ENCODE measurements at regions not wholly inside any gene's neighbourhood (a gene's known extent, or its start where the extent isn't known, plus 50 kb on each side); places are given as distances from the start of the nearest gene placed in this dataset.
"Not testable (repeated sequence)": the region's sequence is repeated elsewhere in the genome, so short reads cannot be mapped to it uniquely, and the experiment has no call there.

GRCh38 chr2:89184746-89185145 lies 493.3 kb downstream of the RPIA start:
- TF ChIP-seq SUZ12 (IDR thresholded peaks at IDR 0.05; ENCODE audit: extremely low read depth, insufficient read depth, insufficient read length); YY1 (IDR thresholded peaks at IDR 0.05; ENCODE audit: insufficient read depth, insufficient read length): not testable (repeated sequence)

Data from NT2/D1 (cell line).